PFSK-1 (cell line): ENCODE measurements at regions not wholly inside any gene's neighbourhood (a gene's known extent, or its start where the extent isn't known, plus 50 kb on each side); places are given as distances from the start of the nearest gene placed in this dataset.
A peak's percentile ranks its signal among the peaks of the same experiment; 100 is the strongest.

Experiments
- POLR2AphosphoS5 ChIP-seq: IDR thresholded peaks from 2 replicates; pipeline ENCODE4 v1.6.1; 2012; ENCODE audit warnings: low read depth, mild to moderate bottlenecking, control low read depth, low read length, moderate library complexity
- TAF1 ChIP-seq: IDR thresholded peaks from 2 replicates; pipeline ENCODE4 v1.6.1; 2012; ENCODE audit warnings: low read length, control low read depth, borderline replicate concordance; ENCODE audit not compliant: insufficient read depth
- TF ChIP-seq, protein P1 (sequence below), 2 experiments: IDR thresholded peaks; 2 replicates each; pipeline versions ENCODE4 v1.6.1 to v1.8.0; 2011 to 2012; ENCODE audit warnings: low read depth in 2 of 2, low read length in 2 of 2, control low read depth in 1 of 2, inconsistent platforms in 1 of 2, mild to moderate bottlenecking in 1 of 2, moderate library complexity in 1 of 2; ENCODE audit not compliant: insufficient read depth in 1 of 2

DNA sequence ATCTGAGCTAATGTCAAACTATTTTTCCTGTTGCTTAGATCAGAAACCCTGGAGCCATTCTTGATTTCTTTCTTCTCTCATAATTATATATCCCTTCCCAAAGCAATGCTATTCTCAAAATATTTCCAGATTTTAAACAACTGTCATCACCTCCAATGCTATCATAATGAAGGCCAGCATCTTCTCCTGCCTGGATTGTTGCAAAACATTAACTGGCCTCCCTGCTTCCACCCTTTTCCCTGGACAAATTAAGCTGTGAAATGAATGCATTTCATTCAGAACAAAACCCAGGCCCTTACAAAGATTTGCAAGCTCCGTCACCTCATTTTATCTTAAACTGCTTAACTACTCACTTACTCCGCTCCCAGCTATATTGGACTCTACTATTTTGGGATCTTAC is 535.3 kb upstream of the HS3ST5 start:
- TF ChIP-seq POLR2AphosphoS5: no peak
- no peak for TF ChIP-seq TAF1
- TF ChIP-seq, protein P1, sequence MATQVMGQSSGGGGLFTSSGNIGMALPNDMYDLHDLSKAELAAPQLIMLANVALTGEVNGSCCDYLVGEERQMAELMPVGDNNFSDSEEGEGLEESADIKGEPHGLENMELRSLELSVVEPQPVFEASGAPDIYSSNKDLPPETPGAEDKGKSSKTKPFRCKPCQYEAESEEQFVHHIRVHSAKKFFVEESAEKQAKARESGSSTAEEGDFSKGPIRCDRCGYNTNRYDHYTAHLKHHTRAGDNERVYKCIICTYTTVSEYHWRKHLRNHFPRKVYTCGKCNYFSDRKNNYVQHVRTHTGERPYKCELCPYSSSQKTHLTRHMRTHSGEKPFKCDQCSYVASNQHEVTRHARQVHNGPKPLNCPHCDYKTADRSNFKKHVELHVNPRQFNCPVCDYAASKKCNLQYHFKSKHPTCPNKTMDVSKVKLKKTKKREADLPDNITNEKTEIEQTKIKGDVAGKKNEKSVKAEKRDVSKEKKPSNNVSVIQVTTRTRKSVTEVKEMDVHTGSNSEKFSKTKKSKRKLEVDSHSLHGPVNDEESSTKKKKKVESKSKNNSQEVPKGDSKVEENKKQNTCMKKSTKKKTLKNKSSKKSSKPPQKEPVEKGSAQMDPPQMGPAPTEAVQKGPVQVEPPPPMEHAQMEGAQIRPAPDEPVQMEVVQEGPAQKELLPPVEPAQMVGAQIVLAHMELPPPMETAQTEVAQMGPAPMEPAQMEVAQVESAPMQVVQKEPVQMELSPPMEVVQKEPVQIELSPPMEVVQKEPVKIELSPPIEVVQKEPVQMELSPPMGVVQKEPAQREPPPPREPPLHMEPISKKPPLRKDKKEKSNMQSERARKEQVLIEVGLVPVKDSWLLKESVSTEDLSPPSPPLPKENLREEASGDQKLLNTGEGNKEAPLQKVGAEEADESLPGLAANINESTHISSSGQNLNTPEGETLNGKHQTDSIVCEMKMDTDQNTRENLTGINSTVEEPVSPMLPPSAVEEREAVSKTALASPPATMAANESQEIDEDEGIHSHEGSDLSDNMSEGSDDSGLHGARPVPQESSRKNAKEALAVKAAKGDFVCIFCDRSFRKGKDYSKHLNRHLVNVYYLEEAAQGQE (IDR thresholded peaks at IDR 0.05; ENCODE audit: insufficient read depth in 1 of 2, low read depth in 2 of 2, low read length in 2 of 2): 0 out of 4 replicates have a peak, but pooled peaks of 1 of the 2 experiments have one; percentile 30
